ENCODE measurements at regions not wholly inside any gene's neighbourhood (a gene's known extent, or its start where the extent isn't known, plus 50 kb on each side); places are given as distances from the start of the nearest gene placed in this dataset.

GRCh38 chr21:18877917-18878316 is 474.3 kb upstream of the TMPRSS15 start:
- no peak for TF ChIP-seq MYC (IDR thresholded peaks at IDR 0.05; ENCODE audit: low read depth, low read length)
- TF ChIP-seq MAX (IDR thresholded peaks at IDR 0.05; ENCODE audit: low read depth, low read length) = no peak
- TF ChIP-seq POLR2A (IDR thresholded peaks at IDR 0.05; ENCODE audit: extremely low read depth, insufficient read length) = no peak
- TF ChIP-seq CTCF (IDR thresholded peaks at IDR 0.05; ENCODE audit: low read depth, low read length) = no peak
- no peak for DNase-seq (ENCODE audit: low read depth)
- H3K4me3 ChIP-seq (ENCODE audit: low read depth, low read length) = no peak overlapping the region

GRCh38 chr21:18887922-18888602 is 484.5 kb upstream of the TMPRSS15 start:
- no peak for DNase-seq (ENCODE audit: low read depth)
- no peak overlapping the region for H3K4me3 ChIP-seq (ENCODE audit: low read depth, low read length)
- TF ChIP-seq POLR2A (IDR thresholded peaks at IDR 0.05; ENCODE audit: extremely low read depth, insufficient read length) (no peak), MAX (IDR thresholded peaks at IDR 0.05; ENCODE audit: low read depth, low read length) (no peak)

GRCh38 chr21:18893406-18893805 is 489.8 kb upstream of the TMPRSS15 start:
- TF ChIP-seq POLR2A (IDR thresholded peaks at IDR 0.05; ENCODE audit: extremely low read depth, insufficient read length) (no peak), MAX (IDR thresholded peaks at IDR 0.05; ENCODE audit: low read depth, low read length) (no peak), MYC (IDR thresholded peaks at IDR 0.05; ENCODE audit: low read depth, low read length) (no peak), CTCF (IDR thresholded peaks at IDR 0.05; ENCODE audit: low read depth, low read length) (no peak)
- DNase-seq (ENCODE audit: low read depth) = no peak
- H3K4me3 ChIP-seq (ENCODE audit: low read depth, low read length) = no peak overlapping the region

- no peak for TF ChIP-seq MAX (IDR thresholded peaks at IDR 0.05; ENCODE audit: low read depth, low read length)
- no peak for TF ChIP-seq POLR2A (IDR thresholded peaks at IDR 0.05; ENCODE audit: extremely low read depth, insufficient read length)
- no peak for TF ChIP-seq CTCF (IDR thresholded peaks at IDR 0.05; ENCODE audit: low read depth, low read length)
- no peak for TF ChIP-seq MYC (IDR thresholded peaks at IDR 0.05; ENCODE audit: low read depth, low read length)
- DNase-seq (ENCODE audit: low read depth) = no peak
- no peak overlapping the region for H3K4me3 ChIP-seq (ENCODE audit: low read depth, low read length)
Measured at GRCh38 chr21:18894387-18894786, 490.8 kb upstream of the TMPRSS15 start.

GRCh38 chr21:18899261-18899660 is 495.7 kb upstream of the TMPRSS15 start:
- DNase-seq (ENCODE audit: low read depth) = no peak
- H3K4me3 ChIP-seq (ENCODE audit: low read depth, low read length) = no peak overlapping the region
- no peak for TF ChIP-seq MAX (IDR thresholded peaks at IDR 0.05; ENCODE audit: low read depth, low read length)
- TF ChIP-seq MYC (IDR thresholded peaks at IDR 0.05; ENCODE audit: low read depth, low read length) = no peak
- TF ChIP-seq POLR2A (IDR thresholded peaks at IDR 0.05; ENCODE audit: extremely low read depth, insufficient read length) = no peak
- no peak for TF ChIP-seq CTCF (IDR thresholded peaks at IDR 0.05; ENCODE audit: low read depth, low read length)

- no peak for TF ChIP-seq MAX (IDR thresholded peaks at IDR 0.05; ENCODE audit: low read depth, low read length)
- no peak for TF ChIP-seq POLR2A (IDR thresholded peaks at IDR 0.05; ENCODE audit: extremely low read depth, insufficient read length)
- no peak for TF ChIP-seq CTCF (IDR thresholded peaks at IDR 0.05; ENCODE audit: low read depth, low read length)
- TF ChIP-seq MYC (IDR thresholded peaks at IDR 0.05; ENCODE audit: low read depth, low read length) = no peak
- no peak for DNase-seq (ENCODE audit: low read depth)
- no peak overlapping the region for H3K4me3 ChIP-seq (ENCODE audit: low read depth, low read length)
Measured at GRCh38 chr21:18902660-18903059, 499.1 kb upstream of the TMPRSS15 start.
